GM12878 (cell line): ENCODE measurements at regions not wholly inside any gene's neighbourhood (a gene's known extent, or its start where the extent isn't known, plus 50 kb on each side); places are given as distances from the start of the nearest gene placed in this dataset.
"Not testable (repeated sequence)": the region's sequence is repeated elsewhere in the genome, so short reads cannot be mapped to it uniquely, and the experiment has no call there.

ENCODE experiments used
- ATF2 ChIP-seq: IDR thresholded peaks from 2 replicates; pipeline ENCODE4 v1.6.1; 2012; ENCODE audit warnings: low read length, inconsistent platforms
- ATF3 ChIP-seq: IDR thresholded peaks from 2 replicates; pipeline ENCODE4 v1.6.1; 2011; ENCODE audit warnings: low read depth, mild to moderate bottlenecking, low read length, moderate library complexity, borderline replicate concordance; ENCODE audit errors: extremely low read depth
- CHD2 ChIP-seq: IDR thresholded peaks from 2 replicates; pipeline ENCODE4 v1.6.1; 2011; ENCODE audit warnings: low read depth, low read length, improper control_type of control experiment, borderline replicate concordance
- CREB1 ChIP-seq: IDR thresholded peaks from 2 replicates; pipeline ENCODE4 v1.6.1; 2012; ENCODE audit warnings: low read depth, mild to moderate bottlenecking, inconsistent platforms
- CTCF ChIP-seq, 3 experiments: IDR thresholded peaks in 2 of 3; conservative IDR thresholded peaks in 1 of 3; 2 replicates each; pipeline ENCODE4 v1.5.1; 2011; ENCODE audit warnings: low read depth in 3 of 3, low read length in 3 of 3, mild to moderate bottlenecking in 3 of 3, control low read depth in 2 of 3, moderate library complexity in 2 of 3, inconsistent platforms in 1 of 3, mixed read lengths in 1 of 3; ENCODE audit not compliant: control insufficient read depth in 2 of 3, insufficient read depth in 1 of 3; ENCODE audit errors: extremely low read depth in 1 of 3
- FOXM1 ChIP-seq: IDR thresholded peaks from 2 replicates; pipeline ENCODE4 v1.6.1; 2012; ENCODE audit warnings: low read depth, mild to moderate bottlenecking, inconsistent platforms, low read length, moderate library complexity
- MTA2 ChIP-seq: fragments of 450-650 bp; IDR thresholded peaks from 2 replicates; pipeline ENCODE4 v1.6.1; 2016; ENCODE audit warnings: low read depth, mild to moderate bottlenecking, moderate library complexity
- POLR2A ChIP-seq: IDR thresholded peaks from 2 replicates; pipeline ENCODE4 v1.6.1; 2011; ENCODE audit warnings: low read depth, mild to moderate bottlenecking, low read length
- POLR2AphosphoS5 ChIP-seq: IDR thresholded peaks from 2 replicates; pipeline ENCODE4 v1.6.1; 2011; ENCODE audit warnings: mild to moderate bottlenecking, low read length, inconsistent platforms
- SRF ChIP-seq, 2 experiments: IDR thresholded peaks; 2 replicates each; pipeline ENCODE4 v1.6.1; 2011; ENCODE audit warnings: low read depth in 2 of 2, low read length in 2 of 2, mild to moderate bottlenecking in 1 of 2, moderate library complexity in 1 of 2
- USF1 ChIP-seq: IDR thresholded peaks from 2 replicates; pipeline ENCODE4 v1.6.1; 2011; ENCODE audit warnings: borderline replicate concordance, low read depth, mild to moderate bottlenecking, moderate library complexity, mixed read lengths, low read length; ENCODE audit not compliant: insufficient read depth; ENCODE audit errors: extremely low read length
- ZBTB40 ChIP-seq: fragments of 450-650 bp; IDR thresholded peaks from 2 replicates; pipeline ENCODE4 v1.6.1; 2016; ENCODE audit warnings: mild to moderate bottlenecking, moderate library complexity, borderline replicate concordance
- ZNF687 ChIP-seq: fragments of 450-650 bp; IDR thresholded peaks from 2 replicates; pipeline ENCODE4 v1.6.1; 2017; ENCODE audit warnings: mild to moderate bottlenecking, moderate library complexity

- not testable (repeated sequence) for TF ChIP-seq CTCF (IDR thresholded peaks at IDR 0.05 in 2 of 3, conservative IDR thresholded peaks at IDR 0.05 in 1 of 3; ENCODE audit: control insufficient read depth in 2 of 3, extremely low read depth in 1 of 3, insufficient read depth in 1 of 3, low read depth in 3 of 3, low read length in 3 of 3); POLR2A; ATF3; CHD2; ATF2; CREB1; ZBTB40; ZNF687; USF1; POLR2AphosphoS5; MTA2; FOXM1; SRF (IDR thresholded peaks at IDR 0.05; ENCODE audit: low read depth in 2 of 2, low read length in 2 of 2)
These were observed 58.2 kb upstream of the ZNF280D start for GRCh38 chr15:56791521-56791920.
